NCI-H82 treated with DMSO at 0.1 percent for 48 hours (cell line): ENCODE measurements at regions not wholly inside any gene's neighbourhood (a gene's known extent, or its start where the extent isn't known, plus 50 kb on each side); places are given as distances from the start of the nearest gene placed in this dataset.
A peak's percentile ranks its signal among the peaks of the same experiment; 100 is the strongest.
"Not testable (repeated sequence)": the region's sequence is repeated elsewhere in the genome, so short reads cannot be mapped to it uniquely, and the experiment has no call there.

Source experiments
- DNase-seq: peaks from one replicate; lab custom pipeline; 2025; ENCODE audit not compliant: unreplicated experiment; lab: John Stamatoyannopoulos, UW

DNA sequence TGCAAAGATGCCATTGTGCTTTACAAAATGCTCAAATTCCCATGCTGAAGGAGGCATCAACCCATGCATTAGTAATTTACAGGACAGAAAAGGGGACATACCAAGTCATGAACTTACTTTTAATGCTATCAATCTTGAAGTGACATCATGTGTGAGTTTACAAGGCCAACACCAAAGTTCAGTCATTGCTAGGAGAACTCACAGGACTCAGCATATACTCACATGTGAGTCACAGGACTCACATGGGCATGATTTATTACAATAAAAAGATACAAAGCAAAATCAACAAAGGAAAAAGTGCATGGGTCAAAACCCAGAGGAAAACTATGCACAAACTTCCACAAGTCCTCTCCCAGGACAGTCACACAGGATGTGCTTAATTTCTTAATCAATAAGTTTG, 1656.0 kb downstream of the MRPL39 start:
- no peak for DNase-seq

DNA sequence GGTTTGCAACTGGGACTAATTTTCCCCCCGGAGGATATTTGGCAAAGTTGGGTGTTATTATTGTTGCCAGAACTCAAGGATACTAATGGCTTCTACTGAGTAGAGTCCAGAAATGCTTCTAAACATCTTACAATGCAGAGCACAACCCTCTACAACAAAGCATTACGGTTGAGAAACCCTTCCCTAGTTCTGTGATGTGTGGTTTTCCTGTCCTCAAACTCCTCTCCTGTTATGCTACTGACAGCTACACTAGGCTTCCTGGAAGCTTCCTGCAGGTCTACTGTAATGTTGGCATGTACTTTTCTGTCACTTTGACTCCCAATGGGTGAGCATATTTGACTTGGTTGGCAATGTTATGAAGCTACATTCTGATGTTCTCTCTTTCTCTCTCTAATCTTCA, 1656.9 kb downstream of the MRPL39 start:
- DNase-seq: no peak

DNA sequence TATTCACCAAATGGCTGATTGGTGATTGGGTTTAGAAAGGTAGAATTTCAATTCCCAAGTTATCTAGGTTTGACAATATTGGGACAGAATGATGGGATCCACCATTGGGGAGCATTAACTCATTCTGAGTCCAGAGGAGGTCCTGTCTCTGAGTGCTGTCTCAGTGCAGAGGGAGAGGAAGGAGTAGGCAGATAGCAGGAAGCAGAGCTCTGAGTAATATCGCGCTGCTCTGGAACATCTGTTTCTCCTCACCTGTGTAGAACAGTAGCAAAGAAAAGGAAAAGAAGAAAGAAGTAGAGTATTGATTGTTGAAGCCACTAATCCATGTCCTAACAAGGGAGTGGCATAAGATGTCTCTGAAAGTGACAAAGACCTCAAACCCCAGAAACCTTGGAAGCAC, 1657.8 kb downstream of the MRPL39 start:
- DNase-seq: no peak

DNA sequence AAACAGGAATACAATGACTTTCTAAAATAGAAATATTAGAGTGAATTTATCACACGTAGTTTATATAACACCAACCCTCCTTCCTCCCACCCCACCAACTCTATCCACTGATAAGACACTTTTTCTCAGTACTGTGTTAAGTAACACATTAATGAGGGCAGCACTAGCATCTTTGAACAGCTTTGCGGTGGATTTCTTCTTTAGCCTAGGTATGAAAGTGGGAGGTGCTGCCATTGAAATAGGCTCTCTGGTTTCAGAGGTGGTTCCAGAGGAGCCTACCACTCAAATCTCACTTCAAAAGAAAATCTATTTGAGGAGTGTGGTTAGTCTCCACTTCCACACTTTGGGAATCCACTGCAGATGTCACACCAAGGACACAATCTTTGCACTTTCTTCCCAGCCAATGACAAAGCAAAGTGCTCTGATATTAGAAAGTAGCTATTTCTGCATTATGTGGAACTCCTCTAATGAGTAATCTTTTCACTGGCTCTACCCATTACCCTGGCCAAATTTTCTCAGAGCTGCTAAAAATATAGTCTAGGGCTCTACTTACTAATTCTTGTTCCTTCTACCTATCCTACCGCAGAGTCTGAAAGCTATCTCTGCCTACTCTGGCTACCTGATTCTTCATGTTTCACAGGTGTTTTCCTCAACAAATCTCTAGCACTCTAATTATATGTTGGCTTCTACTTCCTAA, 1667.8 kb downstream of the MRPL39 start:
- no peak for DNase-seq

DNA sequence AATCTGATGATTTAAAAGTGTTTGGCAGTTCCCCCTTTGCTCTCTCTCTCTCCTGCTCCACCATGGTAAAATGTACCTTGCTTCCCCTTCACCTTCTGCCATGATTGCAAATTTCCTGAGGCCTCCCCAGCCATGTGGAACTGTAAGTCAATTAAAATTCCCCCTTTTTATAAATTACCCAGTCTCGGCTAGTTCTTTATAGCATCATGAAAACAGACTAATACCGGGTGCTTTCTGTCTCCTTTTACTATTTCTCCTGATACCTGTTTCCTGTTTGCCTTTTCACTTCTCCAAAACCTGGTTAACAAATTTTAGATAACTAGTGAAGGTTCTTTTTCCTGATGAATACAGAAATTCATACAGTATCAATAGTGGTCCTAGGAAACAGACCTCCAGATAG, 1670.3 kb downstream of the MRPL39 start:
- DNase-seq: no peak

DNA sequence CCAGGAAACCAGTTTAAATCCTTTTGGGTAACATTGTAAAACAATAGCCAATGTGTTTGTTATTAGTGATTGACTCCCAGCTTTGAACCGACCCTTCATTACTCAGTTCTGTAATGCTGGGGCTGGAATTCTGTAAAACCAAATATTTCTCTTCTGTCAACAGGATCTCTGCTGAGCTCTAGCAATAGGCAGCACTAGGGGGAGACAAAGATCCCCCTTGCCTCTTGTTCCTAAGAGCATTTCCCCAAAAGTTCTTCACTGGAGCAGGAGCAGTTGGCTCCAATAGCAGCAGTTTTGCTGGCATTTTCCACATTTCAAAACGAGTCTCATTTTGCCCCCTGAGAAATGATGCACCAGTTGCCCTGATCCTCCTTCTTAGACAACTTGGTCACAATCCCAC, 1671.1 kb downstream of the MRPL39 start:
- no peak for DNase-seq

DNA sequence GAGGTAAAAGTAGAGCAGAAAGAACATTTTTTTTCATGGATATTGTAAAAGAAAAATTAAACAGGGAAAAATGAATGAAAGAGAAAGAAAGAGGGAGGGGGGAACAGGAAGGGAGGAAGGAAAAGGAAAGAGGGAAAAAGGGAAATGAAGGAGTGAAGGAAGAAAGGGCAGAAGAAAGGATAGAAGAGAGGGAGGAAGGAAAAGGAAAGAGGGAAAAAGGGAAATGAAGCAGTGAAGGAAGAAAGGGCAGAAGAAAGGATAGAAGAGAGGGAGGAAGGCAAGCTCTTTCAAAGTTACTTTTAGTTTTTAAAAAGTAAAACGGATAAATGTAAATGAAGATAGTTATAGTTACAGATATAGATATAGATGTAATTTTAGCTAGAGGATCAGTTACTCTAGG, 1676.7 kb downstream of the MRPL39 start:
- no peak for DNase-seq

DNA sequence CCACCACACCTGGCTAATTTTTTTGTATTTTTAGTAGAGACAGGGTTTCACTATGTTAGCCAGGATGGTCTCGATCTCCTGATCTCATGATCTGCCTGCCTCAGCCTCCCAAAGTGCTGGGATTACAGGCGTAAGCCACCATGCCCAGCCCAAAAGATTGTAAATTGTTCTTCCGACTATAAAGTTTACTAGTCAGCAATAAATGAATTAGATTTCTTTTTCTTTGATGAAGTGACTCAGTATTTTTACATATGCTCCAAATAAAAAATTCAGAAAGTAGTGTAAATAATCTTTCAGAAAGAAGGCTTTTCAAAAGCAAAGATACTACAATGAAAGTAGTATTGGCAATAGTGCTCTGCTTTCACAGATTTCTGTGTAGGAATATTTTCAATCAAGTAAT, 1680.9 kb downstream of the MRPL39 start:
- DNase-seq: not testable (repeated sequence)

DNA sequence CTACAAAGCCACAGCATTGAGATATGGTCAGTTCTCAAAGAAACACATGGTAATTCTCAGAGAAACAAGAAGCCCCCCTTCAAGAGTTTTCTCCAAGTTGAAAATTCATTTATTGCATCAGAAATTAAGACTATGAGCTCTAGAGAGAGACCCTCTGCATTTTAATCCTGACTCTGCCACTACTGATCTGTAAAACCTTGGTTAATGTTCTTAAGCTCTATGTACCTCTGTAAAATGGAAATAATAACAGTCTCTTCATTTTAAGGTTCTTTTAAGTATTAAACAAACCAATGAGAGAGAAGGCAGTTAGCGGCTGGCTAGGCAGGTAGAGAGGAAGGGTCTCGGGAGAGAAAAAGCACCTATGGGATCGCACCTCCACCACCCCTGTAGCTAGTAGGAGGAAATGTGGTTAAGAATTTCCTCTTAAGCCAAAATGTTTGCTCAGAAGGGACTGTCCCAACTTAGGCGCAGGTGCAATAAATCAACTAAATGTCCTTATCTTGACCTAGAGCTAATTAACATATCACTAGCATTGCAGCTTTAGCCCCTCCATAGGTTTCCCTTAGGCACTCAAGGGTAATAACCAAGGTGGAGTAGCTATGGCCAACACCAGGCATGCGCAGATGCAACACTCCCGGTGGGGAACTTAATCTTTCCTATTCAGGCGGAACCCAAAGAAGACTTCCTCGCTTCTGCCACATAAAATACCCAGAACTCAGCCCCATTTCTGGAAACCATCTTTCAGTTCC, 1685.4 kb downstream of the MRPL39 start:
- DNase-seq: no peak

DNA sequence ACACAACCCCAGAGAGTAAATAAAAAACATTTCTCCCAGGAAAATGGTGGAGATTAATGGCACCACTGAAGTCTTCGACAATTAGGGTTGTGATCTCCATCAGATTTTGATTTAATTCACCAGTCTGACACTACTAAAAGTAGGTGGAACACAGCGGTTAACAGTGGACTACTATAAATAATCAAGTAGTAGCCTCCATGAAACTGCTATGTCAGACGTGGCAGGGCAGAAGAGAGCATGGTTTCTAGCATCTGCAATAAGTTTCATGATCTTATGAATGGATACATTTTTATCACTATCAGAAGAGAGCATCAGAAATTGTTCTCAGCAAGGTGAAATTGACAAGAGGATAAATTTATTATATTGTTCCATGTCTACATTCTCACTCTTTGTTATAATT, 1706.6 kb downstream of the MRPL39 start:
- DNase-seq: no peak

DNA sequence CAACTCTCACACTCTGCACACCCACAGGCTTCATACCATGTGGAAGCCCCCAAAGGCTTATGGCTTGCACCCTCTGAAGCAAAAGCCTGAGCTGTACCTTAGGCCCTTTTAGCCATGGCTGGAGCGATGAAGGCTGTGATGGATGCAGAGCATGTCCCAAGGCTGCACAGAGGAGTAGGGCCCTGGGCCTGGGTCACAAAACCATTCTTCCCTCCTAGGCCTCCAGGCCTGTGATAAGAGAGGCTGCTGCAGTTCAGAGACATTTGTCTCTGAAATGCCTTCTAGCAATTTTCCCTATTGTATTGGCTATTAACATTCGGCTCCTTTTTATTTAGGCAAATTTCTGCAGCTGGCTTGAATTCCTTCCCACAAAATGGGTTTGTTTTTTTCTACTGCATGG, 1707.7 kb downstream of the MRPL39 start:
- no peak for DNase-seq

DNA sequence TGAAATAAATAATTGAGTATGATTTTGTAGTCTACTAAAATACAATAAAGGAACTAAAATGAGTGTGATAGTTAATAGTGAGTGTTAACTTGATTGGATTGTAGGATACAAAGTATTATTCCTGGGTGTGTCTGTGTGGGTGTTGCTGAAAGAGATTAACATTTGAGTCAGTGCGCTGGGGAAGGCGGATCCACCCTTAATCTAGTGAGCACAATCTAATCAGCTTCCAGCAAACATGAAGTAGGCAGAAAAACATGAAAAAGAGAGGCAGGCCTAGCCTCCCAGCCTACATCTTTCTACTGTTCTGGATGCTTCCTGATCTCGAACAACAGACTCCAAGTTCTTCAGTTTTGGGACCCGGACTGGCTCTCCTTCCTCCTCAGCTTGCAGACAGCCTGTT, 1716.6 kb downstream of the MRPL39 start:
- no peak for DNase-seq

DNA sequence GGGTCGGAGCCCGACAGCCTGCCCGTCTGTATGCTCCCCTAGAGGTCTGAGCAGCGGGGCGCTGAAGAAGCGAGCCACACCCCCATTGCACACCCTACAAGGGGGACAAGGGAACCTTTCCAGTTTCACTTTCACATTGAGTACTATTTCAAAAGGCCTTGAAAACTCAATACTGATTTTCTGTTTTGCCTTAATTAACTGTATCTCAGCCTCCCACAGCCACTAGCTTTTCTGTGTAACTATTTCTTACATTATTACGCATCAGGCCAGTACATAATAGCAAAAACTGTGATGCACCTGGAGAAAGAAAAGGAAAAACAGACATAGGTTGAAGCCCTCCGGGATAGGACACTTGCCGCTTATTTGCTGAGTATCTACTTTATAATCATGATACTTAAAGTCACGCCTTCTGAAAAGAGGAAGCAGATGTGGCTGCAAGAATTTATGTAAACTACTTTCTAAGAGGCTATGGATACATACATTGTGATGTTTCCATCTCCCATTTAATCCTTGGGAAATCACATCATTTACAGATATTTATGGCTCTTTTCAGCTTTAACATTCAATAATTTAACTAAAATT, 1719.5 kb downstream of the MRPL39 start:
- DNase-seq: no peak

DNA sequence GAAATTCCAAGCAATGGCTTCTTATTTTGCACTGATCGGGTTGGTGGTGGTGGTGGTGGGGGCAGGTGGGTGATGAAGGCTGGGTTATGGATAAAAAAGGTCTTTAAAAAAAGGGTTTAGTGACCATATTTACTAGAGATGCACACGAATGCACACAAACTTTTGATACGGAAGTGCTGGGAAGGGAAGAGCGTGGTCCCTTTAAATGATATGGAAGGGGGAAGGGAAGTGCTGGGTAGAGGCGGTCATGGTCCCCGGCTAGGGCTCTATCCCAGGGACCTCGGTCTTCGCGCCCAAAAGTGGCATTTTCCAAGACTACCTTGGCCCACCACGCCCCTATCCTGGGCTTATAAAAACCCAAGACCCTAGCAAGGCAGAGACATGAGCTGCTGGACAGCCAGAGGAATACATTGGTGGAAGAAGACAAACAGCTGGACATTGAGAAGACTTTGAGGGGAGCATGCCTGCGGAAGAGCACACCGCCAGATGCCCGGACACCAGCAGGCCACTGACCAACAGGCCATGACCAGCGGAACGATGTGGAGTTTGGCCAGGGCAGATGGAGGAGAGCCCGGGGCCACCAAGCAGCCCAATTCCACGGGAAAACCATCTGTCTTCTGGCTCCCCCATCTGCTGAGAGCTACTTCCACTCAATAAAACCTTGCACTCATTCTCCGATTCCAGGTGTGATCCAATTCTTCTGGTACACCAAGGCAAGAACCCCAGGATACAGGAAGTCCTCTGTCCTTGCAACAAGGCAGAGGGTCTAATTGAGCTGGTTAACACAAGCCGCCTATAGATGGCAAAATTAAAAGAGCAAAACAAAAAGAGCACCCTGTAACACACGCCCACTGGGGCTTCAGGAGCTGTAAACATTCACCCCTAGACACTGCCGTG, 1720.2 kb downstream of the MRPL39 start:
- no peak for DNase-seq

DNA sequence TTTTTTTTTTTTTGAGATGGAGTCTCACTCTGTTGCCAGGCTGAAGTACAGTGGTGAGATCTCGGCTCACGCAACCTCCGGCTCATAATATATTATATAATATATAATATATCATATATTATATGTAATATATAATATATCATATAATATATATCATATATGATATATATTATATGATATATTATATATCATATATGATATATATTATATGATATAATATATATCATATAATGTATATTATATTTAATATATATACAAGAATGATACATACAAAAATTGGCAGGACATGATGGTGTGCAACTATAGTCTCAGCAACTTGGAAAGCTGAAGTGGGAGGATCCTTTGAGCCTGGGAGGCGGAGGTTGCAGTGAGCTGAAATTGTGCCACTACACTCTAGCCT, 1725.5 kb downstream of the MRPL39 start:
- DNase-seq: no peak

DNA sequence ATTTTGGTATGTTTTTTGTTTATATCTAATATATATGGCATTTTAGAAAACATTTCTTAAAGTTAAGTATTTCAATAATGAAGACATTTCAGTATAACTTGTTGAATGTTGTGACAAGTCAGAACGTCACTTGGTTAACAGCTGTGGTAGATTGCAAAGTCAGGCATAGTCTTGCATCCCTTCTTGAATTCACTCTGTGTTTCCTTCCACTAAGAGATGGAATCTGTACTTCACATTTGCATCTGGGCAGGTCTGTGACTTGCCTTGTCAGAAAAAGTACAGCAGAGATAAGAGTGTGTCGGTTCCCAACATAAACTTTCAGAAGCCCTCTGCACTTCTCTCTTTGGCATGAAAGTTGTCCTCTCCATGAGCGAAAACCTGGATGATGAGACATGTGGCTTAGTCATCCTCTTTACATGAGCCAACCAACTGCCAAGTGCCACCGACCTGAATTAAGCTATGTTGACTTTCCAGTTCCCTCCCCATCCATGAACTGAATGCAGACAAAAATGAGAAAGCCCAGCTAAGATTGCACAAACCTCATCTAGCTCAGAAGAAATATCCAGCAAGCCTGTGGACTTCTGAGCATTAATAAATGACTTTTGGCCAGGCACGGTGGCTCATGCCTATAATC, 1730.2 kb downstream of the MRPL39 start:
- no peak for DNase-seq

DNA sequence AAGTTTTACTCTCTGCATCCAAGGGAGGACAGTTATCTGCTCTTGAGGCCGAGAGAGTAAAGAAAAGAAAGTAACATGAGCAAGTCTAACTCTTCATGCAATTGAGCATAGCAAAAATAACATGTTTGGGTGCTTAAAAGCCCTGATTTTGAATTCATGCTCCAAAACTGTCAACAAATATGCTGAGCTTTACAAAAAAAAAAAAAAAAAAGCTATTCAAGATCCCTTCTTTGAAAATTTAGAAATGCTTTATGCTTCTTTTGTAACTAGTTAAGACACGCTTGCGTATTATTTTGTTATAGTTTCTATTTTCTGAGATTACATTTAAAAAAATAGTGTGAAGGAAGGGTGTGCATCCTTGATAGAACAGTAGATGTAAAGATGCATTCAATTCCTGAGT, 1733.0 kb downstream of the MRPL39 start:
- DNase-seq: no peak

DNA sequence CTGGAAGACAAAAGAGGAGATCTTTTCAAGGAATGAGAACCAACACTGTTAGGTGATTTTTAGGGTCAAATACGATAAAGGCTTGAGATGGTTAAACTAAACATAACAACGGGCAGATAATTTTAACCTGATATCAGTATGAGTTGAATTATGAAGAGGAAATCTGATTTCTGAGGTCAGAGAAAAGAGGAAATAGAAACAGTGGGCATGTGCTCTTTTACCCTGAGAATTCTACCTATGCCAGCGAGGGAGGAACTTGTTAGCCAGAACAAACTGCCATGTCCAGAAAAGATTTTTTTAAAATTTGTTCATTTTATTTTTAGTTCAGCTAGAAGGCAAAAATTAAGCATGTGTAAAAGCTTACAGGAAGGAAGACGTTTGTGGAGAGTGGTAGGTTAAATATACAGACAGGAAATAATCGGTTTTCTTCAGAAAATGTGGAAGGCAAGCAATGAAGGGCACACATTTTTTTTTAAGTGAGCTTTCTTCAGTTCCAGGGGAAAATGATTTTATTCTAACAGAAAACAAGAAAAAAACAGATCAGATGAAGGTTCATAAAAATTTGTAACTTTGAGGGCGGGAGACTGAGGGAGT, 1745.3 kb downstream of the MRPL39 start:
- DNase-seq: no peak

DNA sequence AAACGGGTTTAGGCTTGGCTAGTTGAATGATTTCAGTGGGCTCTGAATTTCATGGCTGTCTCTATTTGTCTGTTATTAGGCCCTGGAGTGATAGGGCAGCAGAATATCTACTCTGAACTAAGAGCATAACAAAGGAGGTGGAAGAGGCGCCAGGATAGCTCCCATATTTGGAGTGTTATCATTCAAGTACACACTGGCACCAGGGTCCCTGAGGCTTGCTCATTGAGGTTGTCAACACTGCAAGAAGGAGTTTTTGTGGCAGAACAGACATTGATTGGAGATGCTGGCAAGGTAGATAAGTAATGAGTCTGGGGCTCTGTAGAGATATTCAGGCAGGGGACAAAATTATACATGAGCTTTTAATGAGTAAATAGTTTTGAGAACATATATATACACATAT, 1748.4 kb downstream of the MRPL39 start:
- no peak for DNase-seq

DNA sequence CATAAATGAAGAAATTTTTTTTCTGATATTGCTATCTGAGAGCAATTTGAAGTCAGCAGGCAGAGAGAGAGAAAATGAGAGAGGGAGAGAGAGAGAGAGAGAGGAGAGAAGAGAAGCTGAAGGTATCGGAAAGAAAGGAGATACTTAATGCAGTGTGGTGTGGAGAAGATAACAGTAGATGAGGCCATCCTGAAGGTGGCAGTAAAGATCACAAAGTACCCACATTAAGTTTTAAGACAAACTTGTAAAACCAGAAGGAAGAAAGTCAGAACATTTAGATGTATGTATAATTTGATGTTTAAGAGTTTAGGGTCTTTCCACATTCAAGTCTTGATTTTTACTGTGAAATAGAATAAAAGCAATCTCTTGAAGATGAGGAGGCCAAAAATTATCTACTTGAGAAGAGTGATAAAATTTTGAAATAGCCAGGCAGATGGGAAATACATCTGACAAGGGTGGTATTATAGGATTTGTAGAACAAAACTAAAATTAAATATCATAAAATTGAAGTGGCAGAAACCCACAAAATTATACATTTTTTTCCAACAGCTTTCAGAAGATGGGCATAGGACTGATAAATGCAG, 1753.4 kb downstream of the MRPL39 start:
- peak; percentile 1 for DNase-seq
